GM13976 (cell line): ENCODE measurements at regions not wholly inside any gene's neighbourhood (a gene's known extent, or its start where the extent isn't known, plus 50 kb on each side); places are given as distances from the start of the nearest gene placed in this dataset.

Source experiments
- DNase-seq: peaks from one replicate; pipeline ENCODE4 v3.0.0; 2012; ENCODE audit warnings: low spot score
- CTCF ChIP-seq: IDR thresholded peaks from 2 replicates; pipeline ENCODE4 v1.5.1; 2012; ENCODE audit warnings: borderline replicate concordance, mild to moderate bottlenecking; ENCODE audit not compliant: insufficient read depth; ENCODE audit errors: extremely low read depth, missing control alignments, control extremely low read depth
- in situ Hi-C: fragments of 300-500 bp; cut with MboI; formaldehyde crosslinking; loops from one replicate; pipeline ENCODE4 v1.12.0; 2022; ENCODE audit warnings: low sequenced_read_pairs, mixed read lengths, inconsistent platforms; ENCODE audit not compliant: unreplicated experiment

DNA sequence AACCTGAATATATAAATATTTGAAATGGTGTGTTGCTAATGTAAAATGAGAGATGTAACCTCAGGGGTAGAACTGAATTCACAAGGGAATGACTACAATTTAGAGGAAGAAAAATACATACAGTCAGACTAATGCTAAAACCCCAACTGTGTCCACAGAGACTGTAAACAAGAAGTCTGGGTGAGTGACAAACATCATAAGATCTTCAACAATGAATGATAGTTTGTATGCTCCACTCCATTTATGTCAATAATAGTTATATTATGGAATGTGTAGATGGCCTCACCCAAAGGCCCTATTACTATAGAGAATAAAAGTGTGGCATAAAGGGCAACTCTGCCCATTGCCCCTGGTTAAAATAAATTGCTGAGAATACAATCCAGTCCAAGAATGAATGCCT is 102.9 kb downstream of the CETN3 start:
- in situ Hi-C loops, result no loop called here
- TF ChIP-seq CTCF, result no peak
- no peak for DNase-seq

- in situ Hi-C loops, result no loop called here
- TF ChIP-seq CTCF, result no peak
These were observed 104.4 kb downstream of the CETN3 start for GRCh38 chr5:90305041-90305720.

GRCh38 chr5:90301248-90301647 is 108.3 kb downstream of the CETN3 start:
- no peak for DNase-seq
- no peak for TF ChIP-seq CTCF
- in situ Hi-C loops, result no loop called here

More at GRCh38 chr5:90305041-90305720, 104.4 kb downstream of the CETN3 start:
- no peak for DNase-seq

GRCh38 chr5:90297045-90297764 is 112.4 kb downstream of the CETN3 start:
- in situ Hi-C loops, result no loop called here
- no peak for TF ChIP-seq CTCF
- DNase-seq, result no peak

DNA sequence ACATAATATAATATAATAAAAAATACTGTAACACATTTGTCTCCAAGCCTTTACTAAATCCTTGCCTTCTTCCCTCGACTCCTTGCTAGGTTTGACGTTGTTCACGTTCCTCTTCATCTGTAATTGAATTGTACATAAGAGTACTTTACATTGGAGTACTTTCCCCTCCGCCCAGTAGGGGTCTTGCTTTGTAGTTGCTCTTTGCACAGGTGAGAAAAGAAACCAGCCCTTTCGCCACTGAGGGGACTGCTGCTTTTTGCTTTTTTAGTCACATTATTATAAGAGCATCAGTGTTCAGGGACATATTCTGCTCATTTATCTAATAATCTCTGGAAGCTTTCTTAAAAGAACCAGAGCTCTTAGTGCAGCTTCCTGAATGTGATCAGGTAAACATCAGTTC is 115.0 kb downstream of the CETN3 start:
- in situ Hi-C loops, result no loop called here
- no peak for TF ChIP-seq CTCF
- DNase-seq, result no peak

DNA sequence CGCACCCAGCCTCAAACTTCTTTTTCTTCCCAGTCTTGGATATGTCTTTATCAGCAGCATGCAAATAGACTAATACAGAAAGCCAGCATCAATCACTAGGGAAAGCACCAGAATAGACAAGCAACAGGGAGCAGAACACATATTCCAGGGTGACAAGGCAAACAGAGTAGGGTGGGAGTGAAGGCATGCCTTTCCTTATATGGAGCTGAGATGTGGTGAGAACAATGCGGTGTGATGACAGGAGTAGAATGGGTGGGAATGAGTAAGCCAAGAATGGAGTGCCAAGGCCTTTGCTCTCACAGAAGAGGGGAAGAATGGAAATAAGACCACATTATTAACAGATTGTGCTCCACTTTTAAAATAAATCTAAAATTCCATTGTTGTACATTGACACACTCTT is 115.6 kb downstream of the CETN3 start:
- in situ Hi-C loops, result no loop called here
- TF ChIP-seq CTCF, result no peak
- DNase-seq, result no peak
